Heart left ventricle (tissue), 13 donors: ENCODE measurements at regions not wholly inside any gene's neighbourhood (a gene's known extent, or its start where the extent isn't known, plus 50 kb on each side); places are given as distances from the start of the nearest gene placed in this dataset.

Experiments used
- POLR2A ChIP-seq, 2 donors: fragments of 450-650 bp; IDR thresholded peaks; one replicate each; pipeline ENCODE4 v1.6.1; 2017; ENCODE audit warnings: antibody characterized with exemption in 2 of 2, mild to moderate bottlenecking in 2 of 2, moderate library complexity in 2 of 2
- TF ChIP-seq, protein P1 (sequence below), 12 donors: fragments of 200-600 bp; sonication (generic) in 4 of 12; IDR thresholded peaks; one replicate each; pipeline versions ENCODE4 v1.5.0 to v1.8.0; 2018 to 2022; ENCODE audit warnings: antibody characterized with exemption in 12 of 12, mild to moderate bottlenecking in 5 of 12
- donor health status: ischemic (EF 13 %, LVEDD 7.1; RV severe dilation, severe dysfunction).
- donor health status: DM: no; HTN: yes; CAD: no.
- donor health status: DM: no; HTN: no; CAD: no.
- donor health status: ischemic (EF 25% LVEDD 6.9; RV normal size, moderate dysfunction).
- donor health status: ischemic (EF 25% LVEDD 5.7; RV mildly dilated, moderate dysfunction).
- donor health status: ischemic (EF 35%, LVEDD 5.7; RV mildly dilated, moderate dysfunction).
- donor health status: nonischemic (EF 11% LVEDD 7.7; RV severe dilation, severe dysfunction).
- donor health status: DM: yes; HTN: yes; CAD: no.
- donor health status: PGD.
- donor health status: ischemic (EF 29% LVEDD 5.4; RV normal size, mild dysfunction).
- donor health status: nonischemic (EF 23%, LVEDD 6.1; RV moderate dilation, normal function).

GRCh38 chr15:31805090-31805662 lies 225.1 kb upstream of the CHRNA7 start:
- TF ChIP-seq, protein P1, sequence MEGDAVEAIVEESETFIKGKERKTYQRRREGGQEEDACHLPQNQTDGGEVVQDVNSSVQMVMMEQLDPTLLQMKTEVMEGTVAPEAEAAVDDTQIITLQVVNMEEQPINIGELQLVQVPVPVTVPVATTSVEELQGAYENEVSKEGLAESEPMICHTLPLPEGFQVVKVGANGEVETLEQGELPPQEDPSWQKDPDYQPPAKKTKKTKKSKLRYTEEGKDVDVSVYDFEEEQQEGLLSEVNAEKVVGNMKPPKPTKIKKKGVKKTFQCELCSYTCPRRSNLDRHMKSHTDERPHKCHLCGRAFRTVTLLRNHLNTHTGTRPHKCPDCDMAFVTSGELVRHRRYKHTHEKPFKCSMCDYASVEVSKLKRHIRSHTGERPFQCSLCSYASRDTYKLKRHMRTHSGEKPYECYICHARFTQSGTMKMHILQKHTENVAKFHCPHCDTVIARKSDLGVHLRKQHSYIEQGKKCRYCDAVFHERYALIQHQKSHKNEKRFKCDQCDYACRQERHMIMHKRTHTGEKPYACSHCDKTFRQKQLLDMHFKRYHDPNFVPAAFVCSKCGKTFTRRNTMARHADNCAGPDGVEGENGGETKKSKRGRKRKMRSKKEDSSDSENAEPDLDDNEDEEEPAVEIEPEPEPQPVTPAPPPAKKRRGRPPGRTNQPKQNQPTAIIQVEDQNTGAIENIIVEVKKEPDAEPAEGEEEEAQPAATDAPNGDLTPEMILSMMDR (IDR thresholded peaks at IDR 0.05): no peak
- TF ChIP-seq POLR2A (IDR thresholded peaks at IDR 0.05): no peak
